ENCODE measurements at regions not wholly inside any gene's neighbourhood (a gene's known extent, or its start where the extent isn't known, plus 50 kb on each side); places are given as distances from the start of the nearest gene placed in this dataset.
A peak's percentile ranks its signal among the peaks of the same experiment; 100 is the strongest.

- Histone ChIP-seq H3K27ac (ENCODE audit: low read length) (no peak overlapping the region), H3K27me3 (ENCODE audit: low read length) (no peaks in the 10 kb centered on the region), H3K9me3 (ENCODE audit: low read length) (no peaks in the 10 kb centered on the region; the same call in 1 of the 2 replicates), H3K36me3 (ENCODE audit: insufficient read depth, low read length) (no peaks in the 10 kb centered on the region), H3K4me1 (ENCODE audit: low read length) (no peaks in the 10 kb centered on the region), H3K9me2 (replicated peaks; ENCODE audit: insufficient read depth, low read length) (no peaks in the 10 kb centered on the region), H3K79me2 (ENCODE audit: low read length) (no peaks in the 10 kb centered on the region), H3K4me2 (ENCODE audit: low read depth, low read length, poor library complexity, severe bottlenecking) (no peak overlapping the region), H3K9ac (ENCODE audit: low read length) (no peak overlapping the region), H2AFZ (ENCODE audit: low read length) (no peak overlapping the region), H3K4me3 (ENCODE audit: low read length) (no peak overlapping the region), H4K20me1 (ENCODE audit: insufficient read depth, low read depth, low read length) (no peaks in the 10 kb centered on the region)
- DNase-seq: no peak
These were observed 61.4 kb downstream of the ZXDA start for GRCh38 chrX:57848857-57849256.

- Histone ChIP-seq H3K9me3 (ENCODE audit: low read length) (no peaks in the 10 kb centered on the region), H3K9me2 (replicated peaks; ENCODE audit: insufficient read depth, low read length) (no peaks in the 10 kb centered on the region), H3K4me2 (ENCODE audit: low read depth, low read length, poor library complexity, severe bottlenecking) (no peak overlapping the region), H3K27me3 (ENCODE audit: low read length) (no peaks in the 10 kb centered on the region), H3K4me1 (ENCODE audit: low read length) (no peaks in the 10 kb centered on the region), H3K4me3 (ENCODE audit: low read length) (no peak overlapping the region), H2AFZ (ENCODE audit: low read length) (no peak overlapping the region), H3K9ac (ENCODE audit: low read length) (no peak overlapping the region), H4K20me1 (ENCODE audit: insufficient read depth, low read depth, low read length) (no peaks in the 10 kb centered on the region), H3K79me2 (ENCODE audit: low read length) (no peaks in the 10 kb centered on the region), H3K36me3 (ENCODE audit: insufficient read depth, low read length) (no peaks in the 10 kb centered on the region), H3K27ac (ENCODE audit: low read length) (no peak overlapping the region)
- no peak for DNase-seq
These were observed 87.4 kb downstream of the ZXDA start for GRCh38 chrX:57822818-57823217.

- Histone ChIP-seq H3K4me3 (ENCODE audit: low read length) (no peak overlapping the region), H3K9me2 (replicated peaks; ENCODE audit: insufficient read depth, low read length) (no peaks in the 10 kb centered on the region), H3K4me1 (ENCODE audit: low read length) (no peaks in the 10 kb centered on the region), H3K36me3 (ENCODE audit: insufficient read depth, low read length) (no peaks in the 10 kb centered on the region), H3K27me3 (ENCODE audit: low read length) (no peaks in the 10 kb centered on the region), H2AFZ (ENCODE audit: low read length) (no peak overlapping the region), H3K9me3 (ENCODE audit: low read length) (no peaks in the 10 kb centered on the region), H3K9ac (ENCODE audit: low read length) (no peak overlapping the region), H3K4me2 (ENCODE audit: low read depth, low read length, poor library complexity, severe bottlenecking) (no peak overlapping the region), H4K20me1 (ENCODE audit: insufficient read depth, low read depth, low read length) (no peaks in the 10 kb centered on the region), H3K79me2 (ENCODE audit: low read length) (no peaks in the 10 kb centered on the region), H3K27ac (ENCODE audit: low read length) (no peak overlapping the region)
- DNase-seq: no peak
These were observed 87.9 kb downstream of the ZXDA start for GRCh38 chrX:57822398-57822797.

GRCh38 chrX:57821703-57822387 lies 88.4 kb downstream of the ZXDA start:
- Histone ChIP-seq H3K9me3 (ENCODE audit: low read length) (no peaks in the 10 kb centered on the region), H3K27me3 (ENCODE audit: low read length) (no peaks in the 10 kb centered on the region), H4K20me1 (ENCODE audit: insufficient read depth, low read depth, low read length) (no peaks in the 10 kb centered on the region), H3K36me3 (ENCODE audit: insufficient read depth, low read length) (no peaks in the 10 kb centered on the region), H3K9me2 (replicated peaks; ENCODE audit: insufficient read depth, low read length) (no peaks in the 10 kb centered on the region), H3K9ac (ENCODE audit: low read length) (no peak overlapping the region), H3K27ac (ENCODE audit: low read length) (no peak overlapping the region), H2AFZ (ENCODE audit: low read length) (no peak overlapping the region), H3K4me1 (ENCODE audit: low read length) (no peaks in the 10 kb centered on the region), H3K4me3 (ENCODE audit: low read length) (no peak overlapping the region), H3K4me2 (ENCODE audit: low read depth, low read length, poor library complexity, severe bottlenecking) (no peak overlapping the region), H3K79me2 (ENCODE audit: low read length) (no peaks in the 10 kb centered on the region)
- DNase-seq: peak; percentile 88

- Histone ChIP-seq H2AFZ (ENCODE audit: low read length) (no peak overlapping the region), H4K20me1 (ENCODE audit: insufficient read depth, low read depth, low read length) (no peaks in the 10 kb centered on the region), H3K9me2 (replicated peaks; ENCODE audit: insufficient read depth, low read length) (no peaks in the 10 kb centered on the region), H3K4me3 (ENCODE audit: low read length) (no peak overlapping the region), H3K9ac (ENCODE audit: low read length) (no peak overlapping the region), H3K27me3 (ENCODE audit: low read length) (no peaks in the 10 kb centered on the region), H3K79me2 (ENCODE audit: low read length) (no peaks in the 10 kb centered on the region), H3K36me3 (ENCODE audit: insufficient read depth, low read length) (no peaks in the 10 kb centered on the region), H3K4me2 (ENCODE audit: low read depth, low read length, poor library complexity, severe bottlenecking) (no peak overlapping the region), H3K4me1 (ENCODE audit: low read length) (no peaks in the 10 kb centered on the region), H3K9me3 (ENCODE audit: low read length) (no peaks in the 10 kb centered on the region), H3K27ac (ENCODE audit: low read length) (no peak overlapping the region)
- DNase-seq: peak; percentile 58
These were observed 93.0 kb downstream of the ZXDA start for GRCh38 chrX:57817302-57817701.

GRCh38 chrX:57772637-57773036 lies 92.6 kb upstream of the NLRP2B start:
- Histone ChIP-seq H3K9ac (ENCODE audit: low read length) (no peak overlapping the region), H3K4me1 (ENCODE audit: low read length) (no peaks in the 10 kb centered on the region), H4K20me1 (ENCODE audit: insufficient read depth, low read depth, low read length) (no peaks in the 10 kb centered on the region), H2AFZ (ENCODE audit: low read length) (no peak overlapping the region), H3K9me2 (replicated peaks; ENCODE audit: insufficient read depth, low read length) (no peaks in the 10 kb centered on the region), H3K27ac (ENCODE audit: low read length) (no peak overlapping the region), H3K27me3 (ENCODE audit: low read length) (no peaks in the 10 kb centered on the region), H3K4me2 (ENCODE audit: low read depth, low read length, poor library complexity, severe bottlenecking) (no peak overlapping the region), H3K36me3 (ENCODE audit: insufficient read depth, low read length) (no peaks in the 10 kb centered on the region), H3K9me3 (ENCODE audit: low read length) (no peaks in the 10 kb centered on the region), H3K4me3 (ENCODE audit: low read length) (no peak overlapping the region), H3K79me2 (ENCODE audit: low read length) (no peaks in the 10 kb centered on the region)
- DNase-seq: peak; percentile 44

- H3K27me3 ChIP-seq (ENCODE audit: low read length): no peaks in the 10 kb centered on the region
- no peaks in the 10 kb centered on the region for H3K9me3 ChIP-seq (ENCODE audit: low read length)
- no peak overlapping the region for H3K27ac ChIP-seq (ENCODE audit: low read length)
- no peaks in the 10 kb centered on the region for H3K36me3 ChIP-seq (ENCODE audit: insufficient read depth, low read length)
- no peak overlapping the region for H3K9ac ChIP-seq (ENCODE audit: low read length)
- no peak overlapping the region for H3K4me3 ChIP-seq (ENCODE audit: low read length)
- H3K4me1 ChIP-seq (ENCODE audit: low read length): no peaks in the 10 kb centered on the region
- no peaks in the 10 kb centered on the region for H4K20me1 ChIP-seq (ENCODE audit: insufficient read depth, low read depth, low read length)
- no peak overlapping the region for H2AFZ ChIP-seq (ENCODE audit: low read length)
- H3K79me2 ChIP-seq (ENCODE audit: low read length): no peaks in the 10 kb centered on the region
- no peak overlapping the region for H3K4me2 ChIP-seq (ENCODE audit: low read depth, low read length, poor library complexity, severe bottlenecking)
- DNase-seq: no peak
- no peaks in the 10 kb centered on the region for H3K9me2 ChIP-seq (replicated peaks; ENCODE audit: insufficient read depth, low read length)
These were observed 91.6 kb upstream of the NLRP2B start for GRCh38 chrX:57771689-57772088.

- H3K9ac ChIP-seq (ENCODE audit: low read length): no peak overlapping the region
- H3K9me3 ChIP-seq (ENCODE audit: low read length): peaks cover 21% of the 10 kb centered on the region
- H3K4me2 ChIP-seq (ENCODE audit: low read depth, low read length, poor library complexity, severe bottlenecking): no peak overlapping the region
- H3K36me3 ChIP-seq (ENCODE audit: insufficient read depth, low read length): no peaks in the 10 kb centered on the region
- no peaks in the 10 kb centered on the region for H3K4me1 ChIP-seq (ENCODE audit: low read length)
- H3K79me2 ChIP-seq (ENCODE audit: low read length): no peaks in the 10 kb centered on the region
- H3K4me3 ChIP-seq (ENCODE audit: low read length): no peak overlapping the region
- H3K9me2 ChIP-seq (replicated peaks; ENCODE audit: insufficient read depth, low read length): no peaks in the 10 kb centered on the region
- no peak for DNase-seq
- no peaks in the 10 kb centered on the region for H4K20me1 ChIP-seq (ENCODE audit: insufficient read depth, low read depth, low read length)
- H3K27me3 ChIP-seq (ENCODE audit: low read length): no peaks in the 10 kb centered on the region
- H2AFZ ChIP-seq (ENCODE audit: low read length): no peak overlapping the region
- H3K27ac ChIP-seq (ENCODE audit: low read length): no peak overlapping the region
These were observed 72.8 kb upstream of the NLRP2B start for GRCh38 chrX:57752866-57753265.
